Trophoblast cell (in vitro differentiated cells and primary cell): ENCODE measurements at regions not wholly inside any gene's neighbourhood (a gene's known extent, or its start where the extent isn't known, plus 50 kb on each side); places are given as distances from the start of the nearest gene placed in this dataset.
A peak's percentile ranks its signal among the peaks of the same experiment; 100 is the strongest.

Experiments used
- DNase-seq, 2 donors: peaks; one replicate each; pipeline ENCODE4 v3.0.0-alpha.2; 2016
- H2AFZ ChIP-seq: 2 replicates; pipeline ENCODE4 v1.6.1; 2013; ENCODE audit warnings: low read length, moderate library complexity, mild to moderate bottlenecking; ENCODE audit not compliant: insufficient read depth, poor library complexity
- H2AK5ac ChIP-seq: 2 replicates; pipeline ENCODE4 v1.6.1; 2013; ENCODE audit warnings: mild to moderate bottlenecking, low read length
- H2BK120ac ChIP-seq: 2 replicates; pipeline ENCODE4 v1.6.1; 2013; ENCODE audit warnings: low read length, mild to moderate bottlenecking, moderate library complexity; ENCODE audit not compliant: insufficient read depth, poor library complexity
- H2BK12ac ChIP-seq: 2 replicates; pipeline ENCODE4 v1.6.1; 2013; ENCODE audit warnings: mild to moderate bottlenecking, low read length, moderate library complexity
- H2BK5ac ChIP-seq: 2 replicates; pipeline ENCODE4 v1.6.1; 2013; ENCODE audit warnings: low read length, low read depth, moderate library complexity, mild to moderate bottlenecking; ENCODE audit not compliant: poor library complexity
- H3K14ac ChIP-seq: 2 replicates; pipeline ENCODE4 v1.6.1; 2013; ENCODE audit warnings: mild to moderate bottlenecking, low read length
- H3K18ac ChIP-seq: 2 replicates; pipeline ENCODE4 v1.6.1; 2013; ENCODE audit warnings: mild to moderate bottlenecking, low read length
- H3K23ac ChIP-seq: 2 replicates; pipeline ENCODE4 v1.6.1; 2013; ENCODE audit warnings: low read length
- H3K27ac ChIP-seq: 2 replicates; pipeline ENCODE4 v1.5.1; 2013; ENCODE audit warnings: low read depth, mild to moderate bottlenecking, inconsistent platforms, low read length, moderate library complexity
- H3K27me3 ChIP-seq: 2 replicates; pipeline ENCODE4 v1.6.1; 2013; ENCODE audit warnings: inconsistent platforms, mild to moderate bottlenecking, low read length, moderate library complexity; ENCODE audit not compliant: insufficient read depth
- H3K36me3 ChIP-seq, 2 experiments: 1 replicate in 1 of 2; 2 replicates in 1 of 2; pipeline ENCODE4 v1.6.1; 2013; ENCODE audit warnings: low read length in 2 of 2, mild to moderate bottlenecking in 2 of 2, moderate library complexity in 1 of 2; ENCODE audit not compliant: insufficient read depth in 2 of 2, control insufficient read depth in 1 of 2
- H3K4ac ChIP-seq: 2 replicates; pipeline ENCODE4 v1.6.1; 2013; ENCODE audit warnings: low read depth, mild to moderate bottlenecking, low read length, moderate library complexity
- H3K4me1 ChIP-seq, 2 experiments: 1 replicate in 1 of 2; 2 replicates in 1 of 2; pipeline ENCODE4 v1.6.1; 2013; ENCODE audit warnings: low read length in 2 of 2, mild to moderate bottlenecking in 2 of 2, moderate library complexity in 1 of 2; ENCODE audit not compliant: insufficient read depth in 2 of 2, control insufficient read depth in 1 of 2
- H3K4me2 ChIP-seq: 2 replicates; pipeline ENCODE4 v1.6.1; 2013; ENCODE audit warnings: inconsistent platforms, mild to moderate bottlenecking, low read length, moderate library complexity
- H3K4me3 ChIP-seq: 2 replicates; pipeline ENCODE4 v1.5.1; 2013; ENCODE audit warnings: mild to moderate bottlenecking, low read depth, low read length, inconsistent platforms
- H3K79me1 ChIP-seq: one replicate; pipeline ENCODE4 v1.6.1; 2013; ENCODE audit warnings: low read length
- H3K79me2 ChIP-seq: 2 replicates; pipeline ENCODE4 v1.6.1; 2013; ENCODE audit warnings: low read length, mild to moderate bottlenecking; ENCODE audit not compliant: control insufficient read depth, insufficient read depth, poor library complexity
- H3K9ac ChIP-seq: 2 replicates; pipeline ENCODE4 v1.6.1; 2013; ENCODE audit warnings: mild to moderate bottlenecking, low read length
- H3K9me3 ChIP-seq: 2 replicates; pipeline ENCODE4 v1.6.1; 2013; ENCODE audit warnings: low read depth, mild to moderate bottlenecking, control low read depth, inconsistent platforms, low read length; ENCODE audit not compliant: insufficient read depth
- H4K12ac ChIP-seq: 2 replicates; pipeline ENCODE4 v1.6.1; 2013; ENCODE audit warnings: low read depth, mild to moderate bottlenecking, low read length, moderate library complexity
- H4K8ac ChIP-seq: 2 replicates; pipeline ENCODE4 v1.6.1; 2013; ENCODE audit warnings: low read depth, mild to moderate bottlenecking, low read length, moderate library complexity
- H4K91ac ChIP-seq: one replicate; pipeline ENCODE4 v1.6.1; 2013; ENCODE audit warnings: low read depth, mild to moderate bottlenecking, low read length, moderate library complexity
- WGBS: extraction: QIAGEN DNeasy Blood & Tissue Kit; methylation state at CpG from one replicate; pipeline ENCODE4 v1.1.7; 2013; ENCODE audit warnings: missing lambda C conversion rate; ENCODE audit not compliant: insufficient read length, insufficient coverage; ENCODE audit errors: extremely low coverage; 5-methylcytosine and 5-hydroxymethylcytosine counted together

DNA sequence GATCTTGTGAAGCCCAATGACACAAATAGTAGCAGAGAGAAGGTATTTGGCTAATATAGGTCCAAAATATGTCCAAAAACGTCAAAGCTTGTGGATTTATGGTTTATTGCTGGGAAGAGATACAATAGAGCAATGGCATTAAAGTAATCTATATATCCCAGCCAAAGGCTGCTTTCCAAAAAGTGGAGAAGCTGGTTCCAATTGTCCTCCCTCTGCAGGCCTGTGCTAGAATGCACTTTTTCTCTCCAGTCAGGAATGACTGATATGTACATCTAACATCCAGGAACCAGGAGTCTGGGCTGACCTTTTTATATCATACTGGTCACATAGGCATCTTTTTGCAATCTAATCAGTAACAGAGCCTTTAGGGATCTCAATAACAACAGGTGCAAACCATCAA, 167.1 kb upstream of the FAM3C start:
- no peaks in the 10 kb centered on the region for H3K79me1 ChIP-seq
- H2AFZ ChIP-seq = no peak overlapping the region
- H3K79me2 ChIP-seq = no peaks in the 10 kb centered on the region
- no peaks in the 10 kb centered on the region for H3K36me3 ChIP-seq
- no peak overlapping the region for H2BK5ac ChIP-seq
- H2BK120ac ChIP-seq = no peak overlapping the region
- no peak overlapping the region for H4K91ac ChIP-seq
- H4K12ac ChIP-seq = no peak overlapping the region
- H3K4ac ChIP-seq = no peak overlapping the region
- no peak overlapping the region for H3K14ac ChIP-seq
- H3K27ac ChIP-seq = no peak overlapping the region
- no peak overlapping the region for H3K4me2 ChIP-seq
- no peak overlapping the region for H3K18ac ChIP-seq
- no peaks in the 10 kb centered on the region for H3K27me3 ChIP-seq
- H3K9me3 ChIP-seq = no peaks in the 10 kb centered on the region
- DNase-seq = peak in 1 of 2 donors; percentile 61
- H3K4me3 ChIP-seq = no peak overlapping the region
- H2BK12ac ChIP-seq = no peak overlapping the region
- WGBS = no CpG with 5 or more reads among the region's 1 CpG
- no peak overlapping the region for H2AK5ac ChIP-seq
- no peak overlapping the region for H3K9ac ChIP-seq
- no peak overlapping the region for H4K8ac ChIP-seq
- H3K23ac ChIP-seq = no peak overlapping the region
- H3K4me1 ChIP-seq = no peaks in the 10 kb centered on the region

- no peak overlapping the region for H2BK120ac ChIP-seq
- no peak overlapping the region for H3K4ac ChIP-seq
- H3K27ac ChIP-seq = no peak overlapping the region
- H2BK12ac ChIP-seq = no peak overlapping the region
- H4K12ac ChIP-seq = no peak overlapping the region
- no peaks in the 10 kb centered on the region for H3K9me3 ChIP-seq
- H3K79me1 ChIP-seq = no peaks in the 10 kb centered on the region
- H2AK5ac ChIP-seq = no peak overlapping the region
- WGBS = no CpG with 5 or more reads among the region's 1 CpG
- H3K23ac ChIP-seq = no peak overlapping the region
- no peak overlapping the region for H3K9ac ChIP-seq
- no peaks in the 10 kb centered on the region for H3K79me2 ChIP-seq
- no peak overlapping the region for H4K8ac ChIP-seq
- H3K36me3 ChIP-seq = no peaks in the 10 kb centered on the region
- no peak overlapping the region for H4K91ac ChIP-seq
- no peak overlapping the region for H3K18ac ChIP-seq
- DNase-seq = peak in 1 of 2 donors; percentile 14
- H3K27me3 ChIP-seq = no peaks in the 10 kb centered on the region
- no peak overlapping the region for H3K4me2 ChIP-seq
- H3K14ac ChIP-seq = no peak overlapping the region
- H3K4me3 ChIP-seq = no peak overlapping the region
- H3K4me1 ChIP-seq = no peaks in the 10 kb centered on the region
- H2AFZ ChIP-seq = no peak overlapping the region
- H2BK5ac ChIP-seq = no peak overlapping the region
These were observed 166.2 kb upstream of the FAM3C start for GRCh38 chr7:121562259-121562658.

DNA sequence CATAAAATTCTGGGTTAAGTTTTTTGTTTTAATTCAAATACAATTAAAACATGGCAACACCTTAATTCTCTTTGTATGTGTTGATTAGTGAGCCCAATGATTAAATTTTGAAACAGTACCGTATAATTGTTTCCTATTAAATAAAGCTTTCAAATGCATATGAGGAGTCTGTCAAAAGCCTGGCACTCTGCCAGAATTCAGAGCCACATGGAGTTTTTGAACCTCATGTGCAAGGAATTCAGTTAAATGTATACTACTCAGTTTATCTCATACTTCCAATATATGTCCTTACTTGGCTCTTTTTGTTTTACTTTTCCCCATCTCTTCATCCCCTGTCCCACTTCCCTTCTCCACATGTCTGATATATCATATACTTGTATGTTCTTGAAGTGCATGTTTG, 165.6 kb upstream of the FAM3C start:
- Histone ChIP-seq H4K91ac (no peak overlapping the region), H3K9ac (no peak overlapping the region), H2BK120ac (no peak overlapping the region), H4K8ac (no peak overlapping the region), H3K79me1 (no peaks in the 10 kb centered on the region), H4K12ac (no peak overlapping the region), H2AFZ (no peak overlapping the region), H2BK12ac (no peak overlapping the region), H3K9me3 (no peaks in the 10 kb centered on the region), H3K18ac (no peak overlapping the region), H2BK5ac (no peak overlapping the region), H3K4me2 (no peak overlapping the region), H2AK5ac (no peak overlapping the region), H3K4me1 (no peaks in the 10 kb centered on the region), H3K23ac (no peak overlapping the region), H3K27me3 (no peaks in the 10 kb centered on the region), H3K4me3 (no peak overlapping the region), H3K14ac (no peak overlapping the region), H3K79me2 (no peaks in the 10 kb centered on the region), H3K27ac (no peak overlapping the region), H3K4ac (no peak overlapping the region), H3K36me3 (no peaks in the 10 kb centered on the region)
- DNase-seq = no peak
- no CpG with 5 or more reads among the region's 1 CpG for WGBS

- no peaks in the 10 kb centered on the region for H3K36me3 ChIP-seq
These were observed 164.3 kb upstream of the FAM3C start for GRCh38 chr7:121560267-121560990.

More at GRCh38 chr7:121560267-121560990, 164.3 kb upstream of the FAM3C start:
- Histone ChIP-seq H3K27me3 (no peaks in the 10 kb centered on the region), H2AFZ (no peak overlapping the region), H3K79me1 (no peaks in the 10 kb centered on the region), H3K9ac (no peak overlapping the region), H2BK5ac (no peak overlapping the region), H2BK12ac (no peak overlapping the region), H3K4me2 (no peak overlapping the region), H4K91ac (no peak overlapping the region), H3K4me3 (no peak overlapping the region), H4K8ac (no peak overlapping the region), H3K14ac (no peak overlapping the region), H3K4me1 (no peaks in the 10 kb centered on the region), H3K79me2 (no peaks in the 10 kb centered on the region), H3K18ac (no peak overlapping the region), H3K4ac (no peak overlapping the region), H2AK5ac (no peak overlapping the region), H3K27ac (no peak overlapping the region), H3K23ac (no peak overlapping the region), H2BK120ac (no peak overlapping the region), H3K9me3 (no peaks in the 10 kb centered on the region), H4K12ac (no peak overlapping the region)
- WGBS = no CpG with 5 or more reads among the region's 3 CpGs
- DNase-seq = no peak
